HK-2 (cell line): ENCODE measurements at regions not wholly inside any gene's neighbourhood (a gene's known extent, or its start where the extent isn't known, plus 50 kb on each side); places are given as distances from the start of the nearest gene placed in this dataset.
"Not testable (repeated sequence)": the region's sequence is repeated elsewhere in the genome, so short reads cannot be mapped to it uniquely, and the experiment has no call there.

ENCODE experiments used
- DNase-seq: peaks from one replicate; pipeline ENCODE4 v3.0.0-alpha.2; 2018; ENCODE audit not compliant: unreplicated experiment

GRCh38 chr1:106249810-106250209 is 806.7 kb upstream of the PRMT6 start:
- no peak for DNase-seq

DNA sequence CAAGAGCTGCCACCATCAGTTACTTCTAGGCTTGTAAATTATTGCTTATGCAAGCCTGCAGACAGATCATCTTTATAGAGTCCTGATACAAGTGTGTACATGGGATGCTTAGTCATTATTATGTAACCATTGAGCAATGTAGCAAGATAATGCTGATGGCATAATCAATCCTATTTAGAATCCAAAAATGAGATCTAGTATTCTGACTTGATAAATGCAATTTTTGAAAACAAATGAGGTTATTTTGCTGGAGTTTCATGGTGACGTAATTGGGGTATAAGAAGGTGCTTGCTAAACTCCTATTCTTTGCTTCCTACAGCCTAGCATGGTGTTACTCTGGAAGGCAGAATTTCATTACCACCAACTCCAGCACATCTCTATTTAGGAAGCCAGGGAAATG is 801.7 kb upstream of the PRMT6 start:
- DNase-seq: no peak

- DNase-seq: no peak
These were observed 789.7 kb upstream of the PRMT6 start for GRCh38 chr1:106266786-106267185.

DNA sequence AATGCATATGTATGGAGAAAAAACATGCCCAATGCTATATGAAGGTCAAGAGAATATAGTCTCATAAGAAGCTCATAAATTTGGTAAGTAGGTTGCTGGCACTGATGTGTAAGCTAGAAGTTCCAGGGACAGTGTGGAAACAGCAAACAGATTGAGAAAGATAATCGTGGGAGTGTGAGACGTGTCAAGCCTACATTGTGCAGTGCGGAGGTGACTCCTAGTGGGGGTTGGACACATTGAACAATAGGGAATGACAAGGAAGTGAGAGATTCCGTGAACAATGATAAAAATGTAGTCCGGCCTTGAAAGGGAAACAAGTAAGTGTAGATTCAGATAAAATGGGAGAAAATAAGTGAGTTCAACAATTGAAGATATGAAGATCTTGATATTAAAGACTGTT is 788.4 kb upstream of the PRMT6 start:
- peak; percentile 11 for DNase-seq

- DNase-seq: no peak
These were observed 779.6 kb upstream of the PRMT6 start for GRCh38 chr1:106276871-106277270.

DNA sequence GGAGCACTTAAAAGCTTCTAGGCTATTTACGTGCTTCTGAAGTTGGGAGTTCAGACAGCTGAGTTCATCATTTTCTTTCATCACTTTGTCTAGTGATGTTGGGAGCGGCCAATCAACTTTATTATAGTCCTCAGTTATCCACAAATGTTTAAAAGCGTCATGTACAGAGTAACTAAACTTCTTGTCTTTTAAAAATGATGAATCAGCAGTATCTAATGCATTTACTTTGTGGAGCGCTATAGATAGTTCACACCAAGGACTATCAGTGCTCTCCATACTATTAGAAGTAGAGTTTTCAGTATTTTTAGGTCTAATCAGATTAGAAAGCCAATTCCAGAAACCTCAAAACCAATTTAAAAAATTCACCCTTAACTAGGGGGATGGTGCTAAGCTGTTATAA is 778.7 kb upstream of the PRMT6 start:
- DNase-seq: no peak

DNA sequence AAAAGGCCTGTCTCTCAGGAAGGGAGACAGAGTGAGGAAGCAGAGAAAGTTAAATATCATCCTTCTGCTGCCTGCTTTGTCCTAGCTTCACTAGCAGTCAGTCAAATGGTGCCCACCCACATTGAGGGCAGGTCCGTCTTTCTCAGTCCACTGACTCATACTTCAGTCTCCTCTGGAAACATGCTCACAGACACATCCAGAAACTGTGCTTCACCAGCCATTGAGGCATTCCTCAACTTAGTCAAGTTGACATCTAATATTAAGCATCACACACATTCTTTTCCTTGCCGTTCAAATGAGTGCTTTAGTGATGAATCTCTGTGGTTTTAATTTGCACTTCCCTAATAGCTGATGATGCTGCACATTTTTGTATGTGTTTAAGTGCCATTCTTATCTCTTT is 777.8 kb upstream of the PRMT6 start:
- DNase-seq: peak; percentile 11

GRCh38 chr1:106289265-106289928 is 767.1 kb upstream of the PRMT6 start:
- no peak for DNase-seq

DNA sequence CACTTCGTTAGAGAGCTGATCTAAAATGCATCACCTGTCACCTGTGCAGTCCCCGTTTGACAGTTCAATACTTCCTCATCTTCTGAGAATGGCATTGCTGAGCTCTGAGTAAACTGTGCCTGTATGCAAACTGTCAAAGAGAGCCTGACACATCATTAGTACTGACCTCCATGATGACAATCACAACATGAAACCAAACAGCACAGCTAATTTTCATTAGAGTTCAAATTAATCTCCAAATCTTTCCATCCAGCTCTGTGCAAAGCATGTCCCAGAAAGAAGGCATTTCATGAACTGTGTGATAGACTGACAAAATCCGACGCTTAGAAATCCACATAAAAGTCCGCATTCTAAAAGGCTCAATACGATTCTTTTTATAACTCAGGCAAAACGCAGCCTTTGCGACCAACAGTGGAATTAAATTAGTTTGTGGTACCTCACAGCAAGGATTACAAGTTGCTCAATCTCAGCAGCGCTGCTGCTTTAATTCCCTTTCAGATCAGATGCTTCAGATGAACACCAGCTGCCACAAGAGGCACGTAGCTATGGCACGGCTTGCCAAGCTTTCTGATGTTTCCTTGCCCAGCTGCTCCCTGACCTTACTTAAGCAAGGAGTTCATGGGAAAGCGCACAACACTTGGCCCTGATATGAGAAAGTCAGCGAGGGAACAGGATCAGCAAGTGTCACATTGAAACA is 765.5 kb upstream of the PRMT6 start:
- DNase-seq: no peak

DNA sequence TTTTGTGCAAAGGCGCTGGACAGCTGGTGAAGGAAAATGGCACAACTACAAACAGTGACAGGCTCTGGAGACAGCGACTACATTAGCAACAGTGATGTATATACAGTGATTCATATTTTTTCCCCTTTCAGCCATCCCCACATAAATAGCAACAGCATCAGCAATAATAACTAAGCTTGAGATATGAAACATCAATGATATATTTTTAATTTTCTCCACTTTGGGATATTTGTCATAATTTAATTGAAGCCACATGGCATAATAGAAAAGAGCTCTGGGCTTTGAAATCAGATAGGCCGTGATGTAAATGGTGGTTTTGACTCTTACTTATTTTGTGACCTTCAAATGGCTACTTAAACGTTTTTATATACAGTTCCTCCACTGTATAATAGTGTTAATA is 764.3 kb upstream of the PRMT6 start:
- DNase-seq: no peak

GRCh38 chr1:106296431-106296830 is 760.0 kb upstream of the PRMT6 start:
- DNase-seq: no peak

- DNase-seq: no peak
These were observed 752.4 kb upstream of the PRMT6 start for GRCh38 chr1:106304106-106304505.

DNA sequence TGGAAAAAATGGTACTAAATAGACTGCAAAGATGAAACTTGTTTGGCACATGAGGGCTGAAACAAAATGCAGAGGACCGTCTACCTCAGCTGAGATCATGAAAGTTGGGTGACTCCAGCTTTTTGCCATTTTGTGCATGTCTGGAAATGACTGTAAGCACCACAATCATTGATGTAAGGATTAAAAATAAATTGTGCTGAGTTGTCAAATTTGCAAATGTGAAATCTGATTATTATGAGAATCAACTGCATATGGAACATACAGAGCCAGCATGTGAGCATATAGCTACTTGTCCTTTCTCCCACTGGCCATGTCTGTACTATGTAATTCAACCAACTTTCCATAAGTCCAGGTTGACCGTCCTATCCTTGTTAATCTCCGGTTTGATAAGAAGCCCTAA is 736.9 kb upstream of the PRMT6 start:
- DNase-seq: no peak

DNA sequence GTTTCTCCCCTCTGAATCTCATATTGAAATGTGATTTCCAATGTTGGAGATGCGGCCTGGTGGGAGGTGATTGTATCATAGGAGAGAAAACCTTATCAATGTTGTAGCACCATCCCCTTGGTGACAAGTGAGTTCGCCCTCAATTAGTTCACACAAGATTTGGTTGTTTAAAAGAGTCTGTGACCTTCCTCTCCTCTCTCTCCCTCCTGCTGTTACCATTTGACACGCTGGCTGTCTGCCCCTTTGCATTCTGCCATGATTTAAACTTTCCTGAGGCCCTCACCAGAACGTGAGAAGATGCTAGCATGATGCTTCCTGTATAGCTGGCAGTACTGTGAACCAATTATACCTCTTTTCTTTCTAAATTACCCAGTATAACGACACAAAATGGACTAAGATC is 730.9 kb upstream of the PRMT6 start:
- no peak for DNase-seq

- DNase-seq: no peak
These were observed 712.0 kb upstream of the PRMT6 start for GRCh38 chr1:106344494-106344893.

- DNase-seq: no peak
These were observed 696.2 kb upstream of the PRMT6 start for GRCh38 chr1:106360252-106360651.

- DNase-seq: no peak
These were observed 689.7 kb upstream of the PRMT6 start for GRCh38 chr1:106366627-106367319.

DNA sequence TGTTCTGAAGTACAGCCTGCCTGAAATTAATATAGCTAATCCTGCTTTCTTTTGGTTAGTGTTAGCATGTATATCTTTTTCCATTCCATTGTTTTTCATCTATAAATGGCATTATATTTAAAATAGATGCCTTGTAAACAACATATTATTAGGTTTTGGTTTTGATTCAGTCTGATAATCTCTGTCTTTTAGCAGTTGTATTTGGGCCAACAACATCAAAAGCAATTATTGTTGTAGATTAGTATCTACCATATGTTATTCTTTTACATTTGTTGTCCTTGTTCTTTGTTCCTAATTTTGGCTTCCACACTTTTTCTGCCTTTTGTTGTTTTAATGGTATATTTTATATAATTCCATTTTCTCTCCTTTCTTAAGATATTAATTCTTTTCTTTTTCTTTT is 678.2 kb upstream of the PRMT6 start:
- DNase-seq: no peak

GRCh38 chr1:106380772-106381171 is 675.7 kb upstream of the PRMT6 start:
- no peak for DNase-seq

GRCh38 chr1:106389160-106389559 is 667.3 kb upstream of the PRMT6 start:
- not testable (repeated sequence) for DNase-seq

DNA sequence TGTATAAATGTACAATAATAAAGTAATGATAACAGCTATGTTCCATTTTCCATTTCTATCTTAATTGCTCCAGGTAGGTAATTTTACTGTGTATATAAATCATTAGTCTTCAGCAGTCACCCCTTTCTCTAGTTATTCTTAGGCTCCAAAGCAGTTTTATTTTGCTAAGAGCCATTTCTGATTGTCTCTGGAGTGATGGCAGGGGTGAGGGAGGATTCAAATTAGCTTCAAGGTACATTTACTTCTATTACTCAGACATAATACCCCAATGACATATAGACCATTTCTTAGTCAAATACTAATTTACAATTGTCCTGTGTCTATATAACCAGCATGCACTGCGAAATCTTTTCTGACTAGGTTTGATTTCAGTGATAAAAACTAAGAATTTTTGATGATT is 663.4 kb upstream of the PRMT6 start:
- no peak for DNase-seq

- DNase-seq: no peak
These were observed 660.5 kb upstream of the PRMT6 start for GRCh38 chr1:106396020-106396419.

DNA sequence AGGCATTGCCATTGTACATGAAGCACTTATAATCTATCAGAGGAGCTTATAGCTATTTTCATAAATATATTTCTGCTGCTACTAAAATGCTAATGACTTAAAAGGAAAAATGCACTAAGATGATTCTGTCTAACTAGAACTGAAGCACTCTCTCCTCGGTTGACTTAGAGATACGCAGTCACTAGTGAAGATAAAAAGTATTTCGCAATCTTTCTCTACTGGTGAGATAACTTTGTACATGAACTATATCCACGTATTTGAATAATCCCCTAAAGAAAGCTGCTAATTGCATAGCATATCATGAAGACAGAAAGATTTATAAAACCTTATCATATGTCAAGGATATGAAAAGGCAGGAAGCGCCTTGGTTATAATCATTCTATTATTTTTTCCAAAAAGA is 658.1 kb upstream of the PRMT6 start:
- no peak for DNase-seq
